ENCODE measurements at regions not wholly inside any gene's neighbourhood (a gene's known extent, or its start where the extent isn't known, plus 50 kb on each side); places are given as distances from the start of the nearest gene placed in this dataset.

- DNase-seq (ENCODE audit: insufficient read length, low spot score): no peak
These were observed 226.7 kb upstream of the SYNDIG1 start for GRCh38 chr20:24242763-24243162.

GRCh38 chr20:24241466-24241865 lies 228.0 kb upstream of the SYNDIG1 start:
- FAIRE-seq (no peak), DNase-seq (ENCODE audit: insufficient read length, low spot score) (no peak)

More at GRCh38 chr20:24242763-24243162, 226.7 kb upstream of the SYNDIG1 start:
- no peak for TF ChIP-seq POLR2A (IDR thresholded peaks at IDR 0.05; ENCODE audit: low read depth, low read length)
- no peak for FAIRE-seq

GRCh38 chr20:24236963-24237362 lies 232.5 kb upstream of the SYNDIG1 start:
- no peak for TF ChIP-seq POLR2A (IDR thresholded peaks at IDR 0.05; ENCODE audit: low read depth, low read length)
- DNase-seq (ENCODE audit: insufficient read length, low spot score): no peak
- no peak for FAIRE-seq

More at GRCh38 chr20:24241466-24241865, 228.0 kb upstream of the SYNDIG1 start:
- no peak for TF ChIP-seq POLR2A (IDR thresholded peaks at IDR 0.05; ENCODE audit: low read depth, low read length)

- DNase-seq (ENCODE audit: insufficient read length, low spot score) (no peak), FAIRE-seq (no peak)
- TF ChIP-seq POLR2A (IDR thresholded peaks at IDR 0.05; ENCODE audit: low read depth, low read length): no peak
These were observed 233.2 kb upstream of the SYNDIG1 start for GRCh38 chr20:24236201-24236600.

GRCh38 chr20:24235296-24236175 lies 233.9 kb upstream of the SYNDIG1 start:
- no peak for TF ChIP-seq POLR2A (IDR thresholded peaks at IDR 0.05; ENCODE audit: low read depth, low read length)
- no peak for FAIRE-seq

GRCh38 chr20:24227600-24227999 lies 239.0 kb upstream of the GGTLC1 start:
- no peak for TF ChIP-seq POLR2A (IDR thresholded peaks at IDR 0.05; ENCODE audit: low read depth, low read length)
- DNase-seq (ENCODE audit: insufficient read length, low spot score) (no peak), FAIRE-seq (no peak)

More at GRCh38 chr20:24235296-24236175, 233.9 kb upstream of the SYNDIG1 start:
- no peak for DNase-seq (ENCODE audit: insufficient read length, low spot score)

- TF ChIP-seq POLR2A (IDR thresholded peaks at IDR 0.05; ENCODE audit: low read depth, low read length): no peak
- FAIRE-seq: no peak
- no peak for DNase-seq (ENCODE audit: insufficient read length, low spot score)
These were observed 223.9 kb upstream of the GGTLC1 start for GRCh38 chr20:24212494-24212893.

- FAIRE-seq: no peak
- TF ChIP-seq POLR2A (IDR thresholded peaks at IDR 0.05; ENCODE audit: low read depth, low read length): no peak
These were observed 223.4 kb upstream of the GGTLC1 start for GRCh38 chr20:24211972-24212371.

GRCh38 chr20:24210356-24210755 lies 221.8 kb upstream of the GGTLC1 start:
- no peak for FAIRE-seq
- TF ChIP-seq POLR2A (IDR thresholded peaks at IDR 0.05; ENCODE audit: low read depth, low read length): no peak
- no peak for DNase-seq (ENCODE audit: insufficient read length, low spot score)

More at GRCh38 chr20:24211972-24212371, 223.4 kb upstream of the GGTLC1 start:
- DNase-seq (ENCODE audit: insufficient read length, low spot score): no peak

GRCh38 chr20:24208652-24209051 lies 220.1 kb upstream of the GGTLC1 start:
- no peak for TF ChIP-seq POLR2A (IDR thresholded peaks at IDR 0.05; ENCODE audit: low read depth, low read length)

GRCh38 chr20:24207803-24208300 lies 219.3 kb upstream of the GGTLC1 start:
- no peak for TF ChIP-seq POLR2A (IDR thresholded peaks at IDR 0.05; ENCODE audit: low read depth, low read length)
- no peak for DNase-seq (ENCODE audit: insufficient read length, low spot score)
- FAIRE-seq: no peak

More at GRCh38 chr20:24208652-24209051, 220.1 kb upstream of the GGTLC1 start:
- DNase-seq (ENCODE audit: insufficient read length, low spot score): no peak
- no peak for FAIRE-seq

GRCh38 chr20:24206995-24207394 lies 218.4 kb upstream of the GGTLC1 start:
- no peak for FAIRE-seq
- no peak for TF ChIP-seq POLR2A (IDR thresholded peaks at IDR 0.05; ENCODE audit: low read depth, low read length)
- DNase-seq (ENCODE audit: insufficient read length, low spot score): no peak

GRCh38 chr20:24203526-24204183 lies 215.1 kb upstream of the GGTLC1 start:
- no peak for DNase-seq (ENCODE audit: insufficient read length, low spot score)
- no peak for FAIRE-seq

GRCh38 chr20:24199501-24199900 lies 210.9 kb upstream of the GGTLC1 start:
- TF ChIP-seq POLR2A (IDR thresholded peaks at IDR 0.05; ENCODE audit: low read depth, low read length): no peak
- DNase-seq (ENCODE audit: insufficient read length, low spot score) (no peak), FAIRE-seq (no peak)

More at GRCh38 chr20:24203526-24204183, 215.1 kb upstream of the GGTLC1 start:
- no peak for TF ChIP-seq POLR2A (IDR thresholded peaks at IDR 0.05; ENCODE audit: low read depth, low read length)

Data from H54 (cell line).